Neutrophil (primary cell): ENCODE measurements at regions not wholly inside any gene's neighbourhood (a gene's known extent, or its start where the extent isn't known, plus 50 kb on each side); places are given as distances from the start of the nearest gene placed in this dataset.

Source experiments
- H3K27ac ChIP-seq: fragments of 200-600 bp; sonication (generic); 2 replicates; pipeline ENCODE4 v1.5.1; 2016; ENCODE audit warnings: mild to moderate bottlenecking, moderate library complexity
- H3K27me3 ChIP-seq: fragments of 200-600 bp; sonication (generic); 2 replicates; pipeline ENCODE4 v1.6.0; 2016; ENCODE audit warnings: mild to moderate bottlenecking
- H3K36me3 ChIP-seq: fragments of 200-600 bp; sonication (generic); 2 replicates; pipeline ENCODE4 v1.5.1; 2017
- H3K4me1 ChIP-seq, 2 experiments: fragments of 200-600 bp in 1 of 2; sonication (generic) in 1 of 2; 1 replicate in 1 of 2; 2 replicates in 1 of 2; pipeline versions ENCODE4 v1.5.1 to v1.6.1; 2013 to 2016; ENCODE audit warnings: low read depth in 1 of 2, low read length in 1 of 2, mild to moderate bottlenecking in 1 of 2, moderate library complexity in 1 of 2; ENCODE audit not compliant: control insufficient read depth in 1 of 2, insufficient read depth in 1 of 2
- H3K4me3 ChIP-seq, 2 experiments: fragments of 200-600 bp in 1 of 2; sonication (generic) in 1 of 2; 1 replicate in 1 of 2; 2 replicates in 1 of 2; pipeline ENCODE4 v1.5.1; 2013 to 2016; ENCODE audit warnings: low read depth in 1 of 2, low read length in 1 of 2, mild to moderate bottlenecking in 1 of 2, moderate library complexity in 1 of 2
- H3K9me3 ChIP-seq: fragments of 200-600 bp; sonication (generic); 2 replicates; pipeline ENCODE4 v1.5.1; 2016
- TF ChIP-seq, protein P1 (sequence below): fragments of 200-600 bp; sonication (generic); IDR thresholded peaks from 2 replicates; pipeline ENCODE4 v1.5.1; 2016; ENCODE audit warnings: antibody characterized with exemption

DNA sequence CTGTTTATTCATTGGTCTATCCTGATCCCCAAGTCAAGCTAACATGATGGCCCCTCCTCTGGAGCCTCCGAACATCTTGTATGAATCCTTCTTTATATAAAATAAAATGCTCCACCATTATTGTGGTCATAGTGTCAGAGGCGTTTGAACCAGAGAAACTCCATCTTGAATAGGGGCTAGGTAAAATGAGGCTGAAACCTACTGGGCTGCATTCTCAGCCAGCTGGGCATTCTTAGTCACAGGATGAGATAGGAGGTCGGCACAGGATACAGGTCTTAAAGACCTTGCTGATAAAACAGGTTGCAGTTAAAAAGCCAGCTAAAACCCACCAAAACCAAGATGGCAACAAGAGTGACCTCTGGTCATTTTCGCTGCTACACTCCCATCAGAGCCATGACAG lies 905.8 kb upstream of the AUTS2 start:
- Histone ChIP-seq H3K9me3 (no peaks in the 10 kb centered on the region), H3K27me3 (no peaks in the 10 kb centered on the region), H3K27ac (no peak overlapping the region), H3K4me1 (no peaks in the 10 kb centered on the region), H3K4me3 (no peak overlapping the region), H3K36me3 (no peaks in the 10 kb centered on the region)
- TF ChIP-seq, protein P1, sequence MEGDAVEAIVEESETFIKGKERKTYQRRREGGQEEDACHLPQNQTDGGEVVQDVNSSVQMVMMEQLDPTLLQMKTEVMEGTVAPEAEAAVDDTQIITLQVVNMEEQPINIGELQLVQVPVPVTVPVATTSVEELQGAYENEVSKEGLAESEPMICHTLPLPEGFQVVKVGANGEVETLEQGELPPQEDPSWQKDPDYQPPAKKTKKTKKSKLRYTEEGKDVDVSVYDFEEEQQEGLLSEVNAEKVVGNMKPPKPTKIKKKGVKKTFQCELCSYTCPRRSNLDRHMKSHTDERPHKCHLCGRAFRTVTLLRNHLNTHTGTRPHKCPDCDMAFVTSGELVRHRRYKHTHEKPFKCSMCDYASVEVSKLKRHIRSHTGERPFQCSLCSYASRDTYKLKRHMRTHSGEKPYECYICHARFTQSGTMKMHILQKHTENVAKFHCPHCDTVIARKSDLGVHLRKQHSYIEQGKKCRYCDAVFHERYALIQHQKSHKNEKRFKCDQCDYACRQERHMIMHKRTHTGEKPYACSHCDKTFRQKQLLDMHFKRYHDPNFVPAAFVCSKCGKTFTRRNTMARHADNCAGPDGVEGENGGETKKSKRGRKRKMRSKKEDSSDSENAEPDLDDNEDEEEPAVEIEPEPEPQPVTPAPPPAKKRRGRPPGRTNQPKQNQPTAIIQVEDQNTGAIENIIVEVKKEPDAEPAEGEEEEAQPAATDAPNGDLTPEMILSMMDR: no peak

DNA sequence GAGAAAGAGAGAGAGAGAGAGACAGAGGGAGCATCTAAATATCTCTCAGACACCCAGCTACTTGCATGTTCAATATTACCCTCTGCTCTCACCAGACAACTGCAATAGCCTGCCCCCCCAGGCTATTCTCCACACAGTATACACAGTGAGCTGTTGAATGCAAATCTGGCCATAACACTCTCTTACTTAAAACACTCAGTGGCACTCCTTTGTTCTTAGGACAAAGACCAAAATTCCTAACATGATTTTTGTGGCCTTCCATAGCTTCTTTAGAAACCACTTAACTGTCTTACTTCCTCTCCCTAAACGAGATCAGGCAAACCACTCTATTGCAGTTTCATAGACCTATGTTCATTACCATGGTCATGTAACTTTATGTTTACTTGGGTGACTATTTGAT lies 903.6 kb upstream of the AUTS2 start:
- TF ChIP-seq, protein P1: no peak
- Histone ChIP-seq H3K36me3 (no peaks in the 10 kb centered on the region), H3K4me1 (no peaks in the 10 kb centered on the region), H3K4me3 (no peak overlapping the region), H3K27ac (no peak overlapping the region), H3K27me3 (no peaks in the 10 kb centered on the region), H3K9me3 (no peaks in the 10 kb centered on the region)

DNA sequence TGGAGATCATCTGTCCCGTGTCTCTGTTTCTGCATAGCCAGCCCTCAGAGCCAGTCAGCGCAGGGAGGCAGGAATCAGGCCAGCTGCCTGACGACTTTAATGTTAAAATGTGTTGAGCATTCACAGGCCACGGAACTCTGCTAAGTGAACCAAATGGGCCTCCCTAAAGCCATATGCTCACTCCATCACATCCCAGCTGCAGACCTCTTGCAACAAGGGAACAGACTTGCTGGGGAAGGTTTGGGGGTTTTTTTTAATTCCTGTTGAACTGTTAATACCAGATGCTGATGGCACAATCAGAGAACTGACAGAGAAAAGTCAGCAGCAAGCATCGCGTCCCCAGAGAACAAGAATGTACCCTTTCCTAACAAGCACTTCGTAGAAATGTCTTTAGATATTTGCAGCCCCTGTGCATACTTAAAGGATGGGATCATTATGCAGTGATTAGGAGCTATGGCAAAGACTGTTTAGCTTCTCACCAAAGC lies 900.4 kb upstream of the AUTS2 start:
- H3K27me3 ChIP-seq: no peaks in the 10 kb centered on the region

DNA sequence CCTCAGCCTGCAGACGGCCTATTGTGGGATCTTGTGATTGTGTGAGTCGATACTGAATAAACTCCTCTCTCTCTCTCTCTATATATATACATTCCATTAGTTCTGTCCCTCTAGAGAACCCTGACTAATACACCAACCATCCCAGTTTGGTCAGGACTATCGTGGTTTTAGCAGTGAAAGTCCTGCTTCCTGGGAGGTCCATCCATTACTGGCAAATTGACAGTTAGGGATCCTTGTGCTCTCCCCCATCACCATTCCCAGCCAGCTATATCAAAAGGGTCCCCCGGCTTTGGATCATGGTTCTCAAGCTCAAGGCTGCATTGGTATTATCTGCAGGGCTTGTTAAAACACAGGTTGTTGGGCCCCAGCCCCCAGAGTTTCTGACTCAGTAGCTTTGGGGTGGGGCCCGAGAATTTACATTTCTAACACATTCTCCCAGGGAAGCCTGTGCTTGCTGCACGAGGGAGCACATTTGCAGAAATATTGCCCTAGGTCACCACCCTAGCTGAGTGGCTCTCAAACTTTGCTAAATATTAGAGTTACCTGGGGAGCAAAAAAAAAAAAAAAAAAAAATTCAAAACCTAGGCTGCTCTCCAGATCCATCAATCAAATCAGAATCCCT lies 899.1 kb upstream of the AUTS2 start:
- Histone ChIP-seq H3K4me1 (no peaks in the 10 kb centered on the region), H3K4me3 (no peak overlapping the region), H3K27me3 (no peaks in the 10 kb centered on the region), H3K9me3 (no peaks in the 10 kb centered on the region), H3K27ac (no peak overlapping the region), H3K36me3 (no peaks in the 10 kb centered on the region)
- TF ChIP-seq, protein P1: no peak

More for the DNA sequence above, 900.4 kb upstream of the AUTS2 start:
- Histone ChIP-seq H3K4me1 (no peaks in the 10 kb centered on the region), H3K27ac (no peak overlapping the region), H3K4me3 (no peak overlapping the region), H3K36me3 (no peaks in the 10 kb centered on the region), H3K9me3 (no peaks in the 10 kb centered on the region)
- TF ChIP-seq, protein P1: no peak

DNA sequence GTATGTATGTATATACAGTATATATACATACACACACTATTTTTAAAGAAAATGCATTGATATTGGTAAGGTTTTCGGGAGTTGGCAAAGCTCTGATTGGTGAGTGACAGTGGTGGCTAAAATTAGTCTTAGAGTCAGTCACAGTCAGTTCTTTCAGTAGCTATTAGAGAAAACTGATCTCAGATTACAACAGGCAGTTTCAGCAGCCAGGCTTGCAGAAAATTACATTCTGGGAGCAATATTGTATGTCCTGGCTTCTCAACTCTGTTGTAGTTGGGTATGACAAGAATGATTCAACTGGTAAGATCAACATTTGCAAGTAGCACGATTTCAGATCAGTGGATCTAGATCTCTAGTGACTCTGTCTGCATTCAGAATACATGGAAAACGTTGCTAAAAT lies 897.9 kb upstream of the AUTS2 start:
- no peaks in the 10 kb centered on the region for H3K36me3 ChIP-seq
- no peaks in the 10 kb centered on the region for H3K9me3 ChIP-seq
- H3K4me3 ChIP-seq: no peak overlapping the region
- TF ChIP-seq, protein P1: no peak
- no peaks in the 10 kb centered on the region for H3K4me1 ChIP-seq
- H3K27ac ChIP-seq: no peak overlapping the region
- H3K27me3 ChIP-seq: no peaks in the 10 kb centered on the region

DNA sequence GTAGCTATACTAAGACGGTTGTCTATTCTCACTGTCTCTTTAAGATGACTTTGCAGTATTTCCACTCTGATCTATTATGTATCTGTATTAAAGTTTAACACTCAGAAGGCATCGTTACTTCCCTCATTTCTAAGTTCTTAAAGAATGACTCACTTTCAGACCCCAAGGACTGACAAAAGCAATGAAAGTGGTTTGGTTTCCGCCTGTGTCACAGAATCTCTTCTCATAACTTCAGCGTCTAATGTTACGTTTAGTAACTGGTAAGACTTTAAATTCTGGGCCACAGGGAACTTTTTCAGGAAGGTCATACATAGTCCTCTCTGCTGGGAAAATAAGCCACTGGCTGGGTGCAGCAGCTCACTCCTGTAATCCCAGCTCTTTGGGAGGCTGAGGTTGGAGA lies 892.0 kb upstream of the AUTS2 start:
- no peaks in the 10 kb centered on the region for H3K36me3 ChIP-seq
- TF ChIP-seq, protein P1: no peak
- H3K27me3 ChIP-seq: no peaks in the 10 kb centered on the region
- no peak overlapping the region for H3K4me3 ChIP-seq
- no peaks in the 10 kb centered on the region for H3K9me3 ChIP-seq
- H3K27ac ChIP-seq: no peak overlapping the region
- H3K4me1 ChIP-seq: no peaks in the 10 kb centered on the region
